ENCODE measurements at regions not wholly inside any gene's neighbourhood (a gene's known extent, or its start where the extent isn't known, plus 50 kb on each side); places are given as distances from the start of the nearest gene placed in this dataset.

DNA sequence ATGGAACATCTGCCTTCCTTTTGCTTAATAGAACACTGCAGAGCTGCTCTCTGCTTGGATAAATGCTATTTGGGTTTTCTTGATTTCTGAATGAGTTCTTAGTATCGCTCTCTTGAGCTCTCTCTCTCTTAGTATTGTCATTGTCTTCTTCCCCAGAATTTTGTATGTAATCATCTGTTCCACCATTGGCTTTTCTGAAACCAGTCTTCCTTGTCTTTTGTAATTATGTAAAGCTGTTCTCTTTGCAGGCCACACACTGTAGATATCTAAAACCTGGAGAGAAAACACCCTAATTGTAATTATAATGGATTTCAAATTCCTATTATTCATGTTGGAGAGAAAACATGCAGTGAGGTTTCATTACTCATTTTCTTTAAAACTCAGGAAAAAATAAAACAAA, 333.1 kb upstream of the CHAC2 start:
- no peak for TF ChIP-seq FOSL2 (IDR thresholded peaks at IDR 0.05)
- no peak for TF ChIP-seq FOSL2 (CRISPR knock-in tag; IDR thresholded peaks at IDR 0.05)
- TF ChIP-seq EP300 (IDR thresholded peaks at IDR 0.05) = no peak
- TF ChIP-seq TFCP2L1 (CRISPR knock-in tag; IDR thresholded peaks at IDR 0.05) = no peak
- TF ChIP-seq, protein P1, sequence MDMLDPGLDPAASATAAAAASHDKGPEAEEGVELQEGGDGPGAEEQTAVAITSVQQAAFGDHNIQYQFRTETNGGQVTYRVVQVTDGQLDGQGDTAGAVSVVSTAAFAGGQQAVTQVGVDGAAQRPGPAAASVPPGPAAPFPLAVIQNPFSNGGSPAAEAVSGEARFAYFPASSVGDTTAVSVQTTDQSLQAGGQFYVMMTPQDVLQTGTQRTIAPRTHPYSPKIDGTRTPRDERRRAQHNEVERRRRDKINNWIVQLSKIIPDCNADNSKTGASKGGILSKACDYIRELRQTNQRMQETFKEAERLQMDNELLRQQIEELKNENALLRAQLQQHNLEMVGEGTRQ (IDR thresholded peaks at IDR 0.05) = no peak
- no peak for TF ChIP-seq RFX5 (IDR thresholded peaks at IDR 0.05)
- no peak for TF ChIP-seq GATA3 (IDR thresholded peaks at IDR 0.05; ENCODE audit: borderline replicate concordance)
- no peak overlapping the region for H3K4me3 ChIP-seq

DNA sequence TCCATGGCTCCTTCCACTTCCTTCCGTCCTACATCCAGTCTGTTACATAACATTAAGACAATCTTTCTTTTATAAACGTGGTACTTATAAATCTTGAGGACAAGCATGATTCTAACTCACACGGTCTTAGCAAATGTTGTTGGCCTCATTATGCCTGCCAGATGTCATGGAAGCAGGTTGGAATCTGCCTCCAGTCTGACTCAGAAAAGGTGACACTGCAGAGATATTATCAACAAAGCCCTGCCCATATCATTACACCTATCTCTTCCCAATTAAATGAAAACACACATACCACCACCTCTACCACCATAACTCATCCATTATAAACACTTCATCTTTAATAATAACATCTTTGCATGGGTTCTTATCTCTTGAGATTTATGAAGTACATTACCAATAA, 334.7 kb upstream of the CHAC2 start:
- H3K9me3 ChIP-seq = no peaks in the 10 kb centered on the region
- TF ChIP-seq JUNB (IDR thresholded peaks at IDR 0.05) (no peak), FOSB (CRISPR knock-in tag; IDR thresholded peaks at IDR 0.05) (no peak), NFE2L2 (conservative IDR thresholded peaks at IDR 0.05; ENCODE audit: low read length) (no peak), CHD2 (IDR thresholded peaks at IDR 0.05; ENCODE audit: low read length, partially characterized antibody) (no peak), FOSL2 (IDR thresholded peaks at IDR 0.05) (no peak), FOSL2 (CRISPR knock-in tag; IDR thresholded peaks at IDR 0.05) (no peak), RFX5 (IDR thresholded peaks at IDR 0.05) (no peak), KDM5A (IDR thresholded peaks at IDR 0.05) (no peak), RAD21 (conservative IDR thresholded peaks at IDR 0.05 in 1 of 2, IDR thresholded peaks at IDR 0.05 in 1 of 2) (no peak), CBX2 (IDR thresholded peaks at IDR 0.05; ENCODE audit: borderline replicate concordance, low read depth) (no peak), JUN (IDR thresholded peaks at IDR 0.05) (no peak), NPAS2 (CRISPR knock-in tag; IDR thresholded peaks at IDR 0.05; ENCODE audit: borderline replicate concordance) (no peak)
- TF ChIP-seq, protein P2, sequence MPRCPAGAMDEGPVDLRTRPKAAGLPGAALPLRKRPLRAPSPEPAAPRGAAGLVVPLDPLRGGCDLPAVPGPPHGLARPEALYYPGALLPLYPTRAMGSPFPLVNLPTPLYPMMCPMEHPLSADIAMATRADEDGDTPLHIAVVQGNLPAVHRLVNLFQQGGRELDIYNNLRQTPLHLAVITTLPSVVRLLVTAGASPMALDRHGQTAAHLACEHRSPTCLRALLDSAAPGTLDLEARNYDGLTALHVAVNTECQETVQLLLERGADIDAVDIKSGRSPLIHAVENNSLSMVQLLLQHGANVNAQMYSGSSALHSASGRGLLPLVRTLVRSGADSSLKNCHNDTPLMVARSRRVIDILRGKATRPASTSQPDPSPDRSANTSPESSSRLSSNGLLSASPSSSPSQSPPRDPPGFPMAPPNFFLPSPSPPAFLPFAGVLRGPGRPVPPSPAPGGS (IDR thresholded peaks at IDR 0.05) = no peak
- TF ChIP-seq, protein P3, sequence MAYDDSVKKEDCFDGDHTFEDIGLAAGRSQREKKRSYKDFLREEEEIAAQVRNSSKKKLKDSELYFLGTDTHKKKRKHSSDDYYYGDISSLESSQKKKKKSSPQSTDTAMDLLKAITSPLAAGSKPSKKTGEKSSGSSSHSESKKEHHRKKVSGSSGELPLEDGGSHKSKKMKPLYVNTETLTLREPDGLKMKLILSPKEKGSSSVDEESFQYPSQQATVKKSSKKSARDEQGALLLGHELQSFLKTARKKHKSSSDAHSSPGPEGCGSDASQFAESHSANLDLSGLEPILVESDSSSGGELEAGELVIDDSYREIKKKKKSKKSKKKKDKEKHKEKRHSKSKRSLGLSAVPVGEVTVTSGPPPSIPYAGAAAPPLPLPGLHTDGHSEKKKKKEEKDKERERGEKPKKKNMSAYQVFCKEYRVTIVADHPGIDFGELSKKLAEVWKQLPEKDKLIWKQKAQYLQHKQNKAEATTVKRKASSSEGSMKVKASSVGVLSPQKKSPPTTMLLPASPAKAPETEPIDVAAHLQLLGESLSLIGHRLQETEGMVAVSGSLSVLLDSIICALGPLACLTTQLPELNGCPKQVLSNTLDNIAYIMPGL (CRISPR knock-in tag; IDR thresholded peaks at IDR 0.05; ENCODE audit: borderline replicate concordance) = no peak
- POLR2A ChIA-PET = no interaction called here
- H3K4me1 ChIP-seq = no peaks in the 10 kb centered on the region
- H3K4me3 ChIP-seq = no peak overlapping the region
- H3K27ac ChIP-seq = no peak overlapping the region
- CTCF ChIA-PET = no interaction called here
- ATAC-seq (no peak), FAIRE-seq (no peak), DNase-seq (ENCODE audit: low read depth in 1 of 2, low spot score in 1 of 2) (no peak)
- WGBS (ENCODE audit: missing lambda C conversion rate) = 19% methylated on average over 3 of the region's 3 CpGs
- no peak overlapping the region for H3K4me2 ChIP-seq

More for the DNA sequence above, 333.1 kb upstream of the CHAC2 start:
- no peaks in the 10 kb centered on the region for H3K4me1 ChIP-seq
- FAIRE-seq (no peak), DNase-seq (ENCODE audit: low read depth in 1 of 2, low spot score in 1 of 2) (no peak), ATAC-seq (no peak)
- no peaks in the 10 kb centered on the region for H3K9me3 ChIP-seq
- H3K27ac ChIP-seq = no peak overlapping the region
- CTCF ChIA-PET = interaction anchor here (1.0 kb wide), 1 partner anchor 9 kb away, joined by 3 read pairs; no protein-coding TSS in a partner anchor
- POLR2A ChIA-PET = no interaction called here
- 38% methylated on average over 1 of the region's 1 CpG for WGBS (ENCODE audit: missing lambda C conversion rate)
- no peak overlapping the region for H3K4me2 ChIP-seq

DNA sequence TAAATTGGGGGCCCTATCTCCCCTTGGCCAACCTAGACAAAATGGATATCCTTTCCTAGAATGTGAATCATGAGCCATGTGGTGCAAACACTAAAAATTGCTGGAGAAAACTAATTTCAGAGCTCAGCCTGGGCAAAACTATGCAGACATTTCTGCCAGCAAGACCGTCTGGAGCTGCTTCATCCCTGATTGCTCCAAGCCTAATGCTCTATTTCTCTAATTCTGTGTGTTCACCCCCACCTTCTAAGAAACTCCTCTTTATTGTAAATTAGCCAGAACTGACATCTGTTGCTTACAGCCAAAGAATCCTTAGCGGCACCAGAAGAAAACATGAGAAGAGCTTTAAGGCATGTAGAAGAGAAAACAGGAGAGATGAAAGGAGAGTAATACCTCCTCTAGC, 337.7 kb upstream of the CHAC2 start:
- no peaks in the 10 kb centered on the region for H3K9me3 ChIP-seq
- POLR2A ChIA-PET = no interaction called here
- DNase-seq (ENCODE audit: low read depth in 1 of 2, low spot score in 1 of 2) = no peak
- H3K4me3 ChIP-seq = no peak overlapping the region
- 54% methylated on average over 2 of the region's 2 CpGs for WGBS (ENCODE audit: missing lambda C conversion rate)
- no peak for ATAC-seq
- H3K4me2 ChIP-seq = no peak overlapping the region
- H3K27ac ChIP-seq = no peak overlapping the region
- CTCF ChIA-PET = no interaction called here
- H3K4me1 ChIP-seq = no peaks in the 10 kb centered on the region
- FAIRE-seq = no peak
- no peak for TF ChIP-seq HDAC2 (IDR thresholded peaks at IDR 0.05)
- TF ChIP-seq, protein P4, sequence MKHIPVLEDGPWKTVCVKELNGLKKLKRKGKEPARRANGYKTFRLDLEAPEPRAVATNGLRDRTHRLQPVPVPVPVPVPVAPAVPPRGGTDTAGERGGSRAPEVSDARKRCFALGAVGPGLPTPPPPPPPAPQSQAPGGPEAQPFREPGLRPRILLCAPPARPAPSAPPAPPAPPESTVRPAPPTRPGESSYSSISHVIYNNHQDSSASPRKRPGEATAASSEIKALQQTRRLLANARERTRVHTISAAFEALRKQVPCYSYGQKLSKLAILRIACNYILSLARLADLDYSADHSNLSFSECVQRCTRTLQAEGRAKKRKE (CRISPR knock-in tag; IDR thresholded peaks at IDR 0.05; ENCODE audit: low read depth) = no peak
- TF ChIP-seq, protein P5, sequence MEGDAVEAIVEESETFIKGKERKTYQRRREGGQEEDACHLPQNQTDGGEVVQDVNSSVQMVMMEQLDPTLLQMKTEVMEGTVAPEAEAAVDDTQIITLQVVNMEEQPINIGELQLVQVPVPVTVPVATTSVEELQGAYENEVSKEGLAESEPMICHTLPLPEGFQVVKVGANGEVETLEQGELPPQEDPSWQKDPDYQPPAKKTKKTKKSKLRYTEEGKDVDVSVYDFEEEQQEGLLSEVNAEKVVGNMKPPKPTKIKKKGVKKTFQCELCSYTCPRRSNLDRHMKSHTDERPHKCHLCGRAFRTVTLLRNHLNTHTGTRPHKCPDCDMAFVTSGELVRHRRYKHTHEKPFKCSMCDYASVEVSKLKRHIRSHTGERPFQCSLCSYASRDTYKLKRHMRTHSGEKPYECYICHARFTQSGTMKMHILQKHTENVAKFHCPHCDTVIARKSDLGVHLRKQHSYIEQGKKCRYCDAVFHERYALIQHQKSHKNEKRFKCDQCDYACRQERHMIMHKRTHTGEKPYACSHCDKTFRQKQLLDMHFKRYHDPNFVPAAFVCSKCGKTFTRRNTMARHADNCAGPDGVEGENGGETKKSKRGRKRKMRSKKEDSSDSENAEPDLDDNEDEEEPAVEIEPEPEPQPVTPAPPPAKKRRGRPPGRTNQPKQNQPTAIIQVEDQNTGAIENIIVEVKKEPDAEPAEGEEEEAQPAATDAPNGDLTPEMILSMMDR (IDR thresholded peaks at IDR 0.05) = no peak
- no peak for TF ChIP-seq PHF8 (IDR thresholded peaks at IDR 0.05; ENCODE audit: borderline replicate concordance, low read depth)
- no peak for TF ChIP-seq ESRRA (IDR thresholded peaks at IDR 0.05; ENCODE audit: borderline replicate concordance, low read length)
- TF ChIP-seq, protein P6, sequence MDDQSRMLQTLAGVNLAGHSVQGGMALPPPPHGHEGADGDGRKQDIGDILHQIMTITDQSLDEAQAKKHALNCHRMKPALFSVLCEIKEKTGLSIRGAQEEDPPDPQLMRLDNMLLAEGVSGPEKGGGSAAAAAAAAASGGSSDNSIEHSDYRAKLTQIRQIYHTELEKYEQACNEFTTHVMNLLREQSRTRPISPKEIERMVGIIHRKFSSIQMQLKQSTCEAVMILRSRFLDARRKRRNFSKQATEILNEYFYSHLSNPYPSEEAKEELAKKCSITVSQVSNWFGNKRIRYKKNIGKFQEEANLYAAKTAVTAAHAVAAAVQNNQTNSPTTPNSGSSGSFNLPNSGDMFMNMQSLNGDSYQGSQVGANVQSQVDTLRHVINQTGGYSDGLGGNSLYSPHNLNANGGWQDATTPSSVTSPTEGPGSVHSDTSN (IDR thresholded peaks at IDR 0.05) = no peak
- no peak for TF ChIP-seq RFX5 (IDR thresholded peaks at IDR 0.05)
- TF ChIP-seq RARB (CRISPR knock-in tag; IDR thresholded peaks at IDR 0.05) = no peak
- TF ChIP-seq MAFK (IDR thresholded peaks at IDR 0.05; ENCODE audit: partially characterized antibody) = no peak
- no peak for TF ChIP-seq ZNF302 (CRISPR knock-in tag; IDR thresholded peaks at IDR 0.05)
- TF ChIP-seq, protein P7, sequence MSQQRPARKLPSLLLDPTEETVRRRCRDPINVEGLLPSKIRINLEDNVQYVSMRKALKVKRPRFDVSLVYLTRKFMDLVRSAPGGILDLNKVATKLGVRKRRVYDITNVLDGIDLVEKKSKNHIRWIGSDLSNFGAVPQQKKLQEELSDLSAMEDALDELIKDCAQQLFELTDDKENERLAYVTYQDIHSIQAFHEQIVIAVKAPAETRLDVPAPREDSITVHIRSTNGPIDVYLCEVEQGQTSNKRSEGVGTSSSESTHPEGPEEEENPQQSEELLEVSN (IDR thresholded peaks at IDR 0.05; ENCODE audit: borderline replicate concordance, low read depth) = no peak

Data from A549 (cell line).